ENCODE measurements at regions not wholly inside any gene's neighbourhood (a gene's known extent, or its start where the extent isn't known, plus 50 kb on each side); places are given as distances from the start of the nearest gene placed in this dataset.

DNA sequence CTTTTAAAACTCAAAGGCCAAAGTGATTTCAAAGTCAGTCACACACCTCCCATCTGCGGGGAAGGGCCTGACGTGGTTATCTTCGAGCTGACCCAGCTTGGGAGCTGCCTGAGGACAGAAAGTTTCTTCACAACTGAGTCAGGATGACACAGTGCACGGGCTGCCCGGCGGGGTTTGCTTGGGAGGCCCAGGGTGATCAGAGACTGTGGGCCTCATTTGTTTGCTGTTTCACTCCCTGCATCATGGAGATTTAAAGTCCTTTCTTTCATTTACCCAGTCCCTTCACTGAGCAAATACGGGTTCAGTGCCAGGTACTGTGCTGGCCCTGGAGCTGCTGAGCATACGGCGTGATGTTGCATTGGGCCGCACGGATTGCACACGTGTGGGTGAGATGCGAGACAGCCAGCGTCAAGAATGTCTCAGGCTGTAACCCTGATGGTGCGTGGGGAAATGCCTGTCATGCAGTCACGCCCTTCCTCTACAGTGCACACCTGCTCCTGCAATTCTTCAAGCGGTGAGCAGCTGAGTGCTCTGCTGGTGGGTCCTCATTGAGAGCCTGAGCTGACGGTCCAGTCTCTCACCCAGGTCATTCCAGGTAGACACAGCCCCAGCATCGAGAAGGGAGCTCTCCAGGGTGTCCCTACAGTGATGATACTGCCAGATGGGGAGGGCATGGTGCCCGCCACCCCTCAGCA is 82.7 kb upstream of the PMEPA1 start:
- TF ChIP-seq, protein P1, sequence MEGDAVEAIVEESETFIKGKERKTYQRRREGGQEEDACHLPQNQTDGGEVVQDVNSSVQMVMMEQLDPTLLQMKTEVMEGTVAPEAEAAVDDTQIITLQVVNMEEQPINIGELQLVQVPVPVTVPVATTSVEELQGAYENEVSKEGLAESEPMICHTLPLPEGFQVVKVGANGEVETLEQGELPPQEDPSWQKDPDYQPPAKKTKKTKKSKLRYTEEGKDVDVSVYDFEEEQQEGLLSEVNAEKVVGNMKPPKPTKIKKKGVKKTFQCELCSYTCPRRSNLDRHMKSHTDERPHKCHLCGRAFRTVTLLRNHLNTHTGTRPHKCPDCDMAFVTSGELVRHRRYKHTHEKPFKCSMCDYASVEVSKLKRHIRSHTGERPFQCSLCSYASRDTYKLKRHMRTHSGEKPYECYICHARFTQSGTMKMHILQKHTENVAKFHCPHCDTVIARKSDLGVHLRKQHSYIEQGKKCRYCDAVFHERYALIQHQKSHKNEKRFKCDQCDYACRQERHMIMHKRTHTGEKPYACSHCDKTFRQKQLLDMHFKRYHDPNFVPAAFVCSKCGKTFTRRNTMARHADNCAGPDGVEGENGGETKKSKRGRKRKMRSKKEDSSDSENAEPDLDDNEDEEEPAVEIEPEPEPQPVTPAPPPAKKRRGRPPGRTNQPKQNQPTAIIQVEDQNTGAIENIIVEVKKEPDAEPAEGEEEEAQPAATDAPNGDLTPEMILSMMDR (IDR thresholded peaks at IDR 0.05), result no peak
- no peak overlapping the region for H3K27ac Mint-ChIP-seq
- Histone ChIP-seq H3K36me3 (ENCODE audit: control insufficient read depth, insufficient read depth, low read length) (no peaks in the 10 kb centered on the region), H3K27ac (ENCODE audit: low read length) (no peak overlapping the region), H3K4me3 (ENCODE audit: low read length) (no peak overlapping the region), H3K27me3 (ENCODE audit: control insufficient read depth, insufficient read depth, low read length) (no peaks in the 10 kb centered on the region), H3K9me3 (ENCODE audit: control insufficient read depth, insufficient read depth, low read length) (no peaks in the 10 kb centered on the region), H3K4me1 (ENCODE audit: control insufficient read depth, insufficient read depth, low read length) (no peaks in the 10 kb centered on the region)
- WGBS (ENCODE audit: insufficient coverage), result 87% methylated on average over 20 of the region's 20 CpGs
- intact Hi-C loops (cut with micrococcal nuclease), result no loop called here
- DNase-seq, result no peak
- H3K4me3 Mint-ChIP-seq, result no peak overlapping the region
- H3K36me3 Mint-ChIP-seq, result no peaks in the 10 kb centered on the region
- peaks cover 0 to 3% of the 10 kb centered on the region in 2 donors for H3K27me3 Mint-ChIP-seq (ENCODE audit: low read depth in 2 of 2)
- no peaks in the 10 kb centered on the region for H3K9me3 Mint-ChIP-seq
- ATAC-seq, result no peak
- H3K4me1 Mint-ChIP-seq, result no peaks in the 10 kb centered on the region

DNA sequence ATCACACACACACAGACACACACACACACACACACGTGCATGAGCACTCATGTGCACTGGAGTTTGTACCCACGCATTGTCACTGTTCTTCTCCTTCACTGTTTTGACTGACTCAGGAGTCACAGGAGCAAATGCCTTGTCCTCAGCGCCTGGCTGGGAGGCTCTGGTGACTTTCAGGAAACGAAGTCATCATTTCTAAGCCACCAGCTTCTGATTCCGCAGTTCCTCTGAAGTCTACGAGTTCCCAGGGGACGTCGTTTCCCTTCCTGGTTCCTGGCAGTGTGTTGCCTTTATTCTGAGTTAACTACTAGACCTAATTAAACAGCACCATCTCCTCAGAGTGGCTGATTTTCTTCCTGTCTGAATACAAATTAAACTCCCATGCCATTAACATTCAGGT is 82.2 kb upstream of the PMEPA1 start:
- Histone ChIP-seq H3K27me3 (ENCODE audit: control insufficient read depth, insufficient read depth, low read length) (no peaks in the 10 kb centered on the region), H3K4me3 (ENCODE audit: low read length) (no peak overlapping the region), H3K4me1 (ENCODE audit: control insufficient read depth, insufficient read depth, low read length) (no peaks in the 10 kb centered on the region), H3K27ac (ENCODE audit: low read length) (no peak overlapping the region), H3K9me3 (ENCODE audit: control insufficient read depth, insufficient read depth, low read length) (no peaks in the 10 kb centered on the region), H3K36me3 (ENCODE audit: control insufficient read depth, insufficient read depth, low read length) (no peaks in the 10 kb centered on the region)
- Mint-ChIP-seq H3K36me3 (no peaks in the 10 kb centered on the region), H3K4me1 (no peaks in the 10 kb centered on the region), H3K4me3 (no peak overlapping the region), H3K27ac (no peak overlapping the region), H3K9me3 (no peaks in the 10 kb centered on the region), H3K27me3 (ENCODE audit: low read depth in 2 of 2) (peaks cover 0 to 3% of the 10 kb centered on the region in 2 donors)
- intact Hi-C loops (cut with micrococcal nuclease), result no loop called here
- TF ChIP-seq, protein P1 (IDR thresholded peaks at IDR 0.05), result no peak
- WGBS (ENCODE audit: insufficient coverage), result 53% methylated on average over 8 of the region's 8 CpGs
- DNase-seq, result no peak
- ATAC-seq, result no peak

DNA sequence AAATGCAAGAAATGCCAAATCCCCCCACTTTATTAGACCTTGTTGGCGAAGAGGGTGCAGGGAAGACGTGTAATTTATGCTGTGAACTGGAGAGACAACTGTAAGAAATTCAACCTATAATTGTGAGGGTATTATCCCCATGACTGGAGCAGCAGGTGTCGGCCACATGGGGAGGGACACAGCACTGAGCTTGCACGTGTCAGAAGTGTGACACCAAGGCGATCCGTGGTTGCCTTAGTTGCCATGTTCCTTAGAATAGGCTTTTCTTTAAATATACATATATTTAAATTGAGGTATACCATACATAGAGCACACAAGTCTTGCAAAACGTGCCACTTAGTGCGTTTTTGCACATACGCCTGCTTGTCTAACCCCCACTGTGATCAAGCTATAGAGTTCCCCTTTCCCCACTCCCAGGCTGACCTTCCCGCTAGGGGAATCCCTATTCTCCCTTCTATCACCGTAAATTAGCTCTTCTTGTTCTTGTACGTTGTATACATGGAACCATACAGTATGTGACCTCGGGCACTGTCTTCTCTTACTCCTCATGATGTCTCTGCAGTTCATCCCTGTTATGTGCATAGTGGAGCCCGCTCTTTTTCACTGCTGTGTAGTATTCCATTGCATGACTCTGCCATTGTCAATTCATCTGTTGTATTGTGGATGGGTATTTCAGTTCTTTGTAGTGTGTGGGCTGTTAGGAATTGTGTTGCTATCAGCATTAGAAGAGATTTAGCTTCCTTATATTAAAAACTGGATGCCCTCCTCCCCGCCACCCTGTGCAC is 81.6 kb upstream of the PMEPA1 start:
- Mint-ChIP-seq H3K36me3 (no peaks in the 10 kb centered on the region), H3K4me1 (no peaks in the 10 kb centered on the region), H3K27ac (no peak overlapping the region), H3K27me3 (ENCODE audit: low read depth in 2 of 2) (peaks cover 0 to 3% of the 10 kb centered on the region in 2 donors), H3K9me3 (no peaks in the 10 kb centered on the region), H3K4me3 (no peak overlapping the region)
- DNase-seq (no peak), ATAC-seq (no peak)
- intact Hi-C loops (cut with micrococcal nuclease), result no loop called here
- H3K27ac ChIP-seq (ENCODE audit: low read length), result no peak overlapping the region
- no peak overlapping the region for H3K4me3 ChIP-seq (ENCODE audit: low read length)
- TF ChIP-seq, protein P1 (IDR thresholded peaks at IDR 0.05), result no peak
- no peaks in the 10 kb centered on the region for H3K4me1 ChIP-seq (ENCODE audit: control insufficient read depth, insufficient read depth, low read length)
- H3K27me3 ChIP-seq (ENCODE audit: control insufficient read depth, insufficient read depth, low read length), result no peaks in the 10 kb centered on the region
- H3K9me3 ChIP-seq (ENCODE audit: control insufficient read depth, insufficient read depth, low read length), result no peaks in the 10 kb centered on the region
- 83% methylated on average over 13 of the region's 15 CpGs for WGBS (ENCODE audit: insufficient coverage)
- H3K36me3 ChIP-seq (ENCODE audit: control insufficient read depth, insufficient read depth, low read length), result no peaks in the 10 kb centered on the region

All from natural killer cell (primary cell).